ENCODE measurements at regions not wholly inside any gene's neighbourhood (a gene's known extent, or its start where the extent isn't known, plus 50 kb on each side); places are given as distances from the start of the nearest gene placed in this dataset.

DNA sequence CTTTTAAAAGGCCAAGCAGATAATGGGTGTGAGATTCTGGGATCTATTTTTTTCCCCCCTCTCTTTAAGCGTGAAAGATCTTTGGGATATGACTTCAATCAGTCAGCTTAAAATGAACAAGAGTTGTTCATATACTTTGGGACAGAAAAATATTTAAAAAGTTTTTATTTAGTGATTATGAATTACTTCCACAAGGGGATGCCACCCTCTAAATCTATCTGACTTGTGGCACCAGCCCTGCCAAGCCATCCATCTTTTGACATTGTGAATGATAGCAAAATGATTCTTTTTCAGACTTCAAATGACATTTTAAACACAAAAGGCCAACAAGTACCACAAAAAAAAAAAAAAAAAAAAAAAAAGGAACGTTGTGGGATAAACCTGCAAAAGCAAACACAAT is 111.0 kb upstream of the HMHB1 start:
- Histone ChIP-seq H4K5ac (ENCODE audit: insufficient read length, low read depth, low read length) (no peak overlapping the region), H3K4me2 (ENCODE audit: insufficient read depth, insufficient read length, low read length) (no peak overlapping the region), H3K18ac (ENCODE audit: insufficient read length, low read depth, low read length) (no peak overlapping the region), H3K14ac (ENCODE audit: insufficient read depth, low read length) (no peak overlapping the region), H2BK20ac (ENCODE audit: low read depth, low read length, poor library complexity, severe bottlenecking) (no peak overlapping the region), H2BK120ac (ENCODE audit: low read depth, low read length, poor library complexity, severe bottlenecking) (no peak overlapping the region), H2BK12ac (ENCODE audit: insufficient read length, low read depth, low read length) (no peak overlapping the region), H3T11ph (ENCODE audit: low read length) (no peak overlapping the region), H3K23me2 (ENCODE audit: insufficient read length, low read depth, low read length, poor library complexity, severe bottlenecking) (no peaks in the 10 kb centered on the region), H3K27me3 (ENCODE audit: insufficient read depth, low read length) (no peaks in the 10 kb centered on the region), H4K20me1 (ENCODE audit: control insufficient read depth, insufficient read depth, insufficient read length) (no peaks in the 10 kb centered on the region), H3K9me3 (ENCODE audit: control insufficient read depth, low read depth, low read length) (no peaks in the 10 kb centered on the region), H3K9ac (ENCODE audit: extremely low read depth, insufficient read length, low read length) (no peak overlapping the region), H3K4me1 (ENCODE audit: insufficient read depth, low read length) (no peaks in the 10 kb centered on the region), H3K56ac (ENCODE audit: insufficient read length, low read depth, low read length) (no peak overlapping the region), H2AK5ac (ENCODE audit: insufficient read length, low read length) (no peak overlapping the region), H4K8ac (replicated peaks; ENCODE audit: insufficient read length, low read depth, low read length) (no peak overlapping the region), H2AFZ (ENCODE audit: low read length) (no peak overlapping the region), H3K27ac (ENCODE audit: insufficient read length, low read depth, low read length) (no peak overlapping the region), H2BK15ac (ENCODE audit: low read depth, low read length) (no peak overlapping the region), H3K4ac (ENCODE audit: low read depth, low read length) (no peak overlapping the region), H2BK5ac (ENCODE audit: insufficient read length, low read length) (no peak overlapping the region), H3K79me1 (ENCODE audit: insufficient read depth, low read depth, low read length, poor library complexity, severe bottlenecking) (no peaks in the 10 kb centered on the region), H3K23ac (ENCODE audit: insufficient read length, low read depth, low read length) (no peak overlapping the region), H3K79me2 (ENCODE audit: insufficient read depth, low read length) (no peaks in the 10 kb centered on the region), H4K91ac (ENCODE audit: insufficient read length, low read depth, low read length) (no peak overlapping the region)
- H3K9me3 Mint-ChIP-seq: no peaks in the 10 kb centered on the region
- TF ChIP-seq, protein P1, sequence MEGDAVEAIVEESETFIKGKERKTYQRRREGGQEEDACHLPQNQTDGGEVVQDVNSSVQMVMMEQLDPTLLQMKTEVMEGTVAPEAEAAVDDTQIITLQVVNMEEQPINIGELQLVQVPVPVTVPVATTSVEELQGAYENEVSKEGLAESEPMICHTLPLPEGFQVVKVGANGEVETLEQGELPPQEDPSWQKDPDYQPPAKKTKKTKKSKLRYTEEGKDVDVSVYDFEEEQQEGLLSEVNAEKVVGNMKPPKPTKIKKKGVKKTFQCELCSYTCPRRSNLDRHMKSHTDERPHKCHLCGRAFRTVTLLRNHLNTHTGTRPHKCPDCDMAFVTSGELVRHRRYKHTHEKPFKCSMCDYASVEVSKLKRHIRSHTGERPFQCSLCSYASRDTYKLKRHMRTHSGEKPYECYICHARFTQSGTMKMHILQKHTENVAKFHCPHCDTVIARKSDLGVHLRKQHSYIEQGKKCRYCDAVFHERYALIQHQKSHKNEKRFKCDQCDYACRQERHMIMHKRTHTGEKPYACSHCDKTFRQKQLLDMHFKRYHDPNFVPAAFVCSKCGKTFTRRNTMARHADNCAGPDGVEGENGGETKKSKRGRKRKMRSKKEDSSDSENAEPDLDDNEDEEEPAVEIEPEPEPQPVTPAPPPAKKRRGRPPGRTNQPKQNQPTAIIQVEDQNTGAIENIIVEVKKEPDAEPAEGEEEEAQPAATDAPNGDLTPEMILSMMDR (conservative IDR thresholded peaks at IDR 0.05): no peak
- no peaks in the 10 kb centered on the region for H3K27me3 Mint-ChIP-seq (ENCODE audit: low read depth)
- H3K4me1 Mint-ChIP-seq: peaks cover 0 to 3% of the 10 kb centered on the region in 2 experiments; a peak in 1 of 4 replicates
- H3K27ac Mint-ChIP-seq: no peak overlapping the region
- H3K4me3 Mint-ChIP-seq: no peak overlapping the region
- H3K36me3 Mint-ChIP-seq (ENCODE audit: insufficient read depth in 1 of 3, low read depth in 3 of 3): no peaks in the 10 kb centered on the region
- no peak for DNase-seq
- no CpG with 5 or more reads among the region's 2 CpGs for WGBS (ENCODE audit: extremely low coverage, insufficient read length, low lambda C conversion rate)

Data from H9 (cell line).